Naive thymus-derived CD4-positive, alpha-beta T cell (primary cell): ENCODE measurements at regions not wholly inside any gene's neighbourhood (a gene's known extent, or its start where the extent isn't known, plus 50 kb on each side); places are given as distances from the start of the nearest gene placed in this dataset.

ENCODE experiments used
- ATAC-seq: fragments of 150-1000 bp; cut with Tn5 transposase; 2 replicates; pipeline ENCODE4 v1.10.0; 2021; ENCODE audit warnings: mild to moderate bottlenecking, moderate library complexity
- CTCF ChIA-PET: fragments of 350-600 bp; sonication (Branson Sonifier 250); formaldehyde crosslinking; loops from one replicate; lab custom pipeline; 2021; ENCODE audit warnings: antibody characterized with exemption; lab: Charles Lee
- POLR2A ChIA-PET: fragments of 350-600 bp; sonication (Branson Sonifier 250); formaldehyde crosslinking; loops from one replicate; lab custom pipeline; 2021; ENCODE audit warnings: antibody characterized with exemption, inconsistent platforms; lab: Charles Lee
- DNase-seq, 9 donors: peaks; one replicate each; pipeline versions ENCODE4 v3.0.0 to v3.0.0-alpha.2; 2020 to 2022; ENCODE audit warnings: mixed read lengths in 1 of 9
- H3K27ac ChIP-seq: one replicate; pipeline ENCODE4 v1.7.0; 2013; ENCODE audit warnings: mild to moderate bottlenecking, low read depth, low read length, moderate library complexity
- H3K27me3 ChIP-seq, 2 donors: one replicate each; pipeline ENCODE4 v1.7.0; 2013; ENCODE audit warnings: low read length in 2 of 2, mild to moderate bottlenecking in 2 of 2, moderate library complexity in 2 of 2; ENCODE audit not compliant: control insufficient read depth in 2 of 2, insufficient read depth in 2 of 2
- H3K36me3 ChIP-seq, 3 experiments: 1 replicate in 2 of 3; 2 replicates in 1 of 3; pipeline ENCODE4 v1.7.0; 2013; ENCODE audit warnings: low read length in 3 of 3, mild to moderate bottlenecking in 3 of 3, moderate library complexity in 1 of 3; ENCODE audit not compliant: insufficient read depth in 3 of 3, control insufficient read depth in 2 of 3
- H3K4me1 ChIP-seq, 2 donors: one replicate each; pipeline ENCODE4 v1.7.0; 2013; ENCODE audit warnings: low read length in 2 of 2, mild to moderate bottlenecking in 2 of 2, moderate library complexity in 1 of 2; ENCODE audit not compliant: control insufficient read depth in 2 of 2, insufficient read depth in 2 of 2
- H3K4me3 ChIP-seq: 2 replicates; pipeline ENCODE4 v1.7.0; 2013; ENCODE audit warnings: mild to moderate bottlenecking, low read length
- H3K9me3 ChIP-seq, 3 experiments: 1 replicate in 2 of 3; 2 replicates in 1 of 3; pipeline ENCODE4 v1.7.0; 2013; ENCODE audit warnings: low read length in 3 of 3; ENCODE audit not compliant: control insufficient read depth in 2 of 3
- H3K27ac Mint-ChIP-seq, 9 donors: one replicate each; pipeline ENCODE4 v1.8.0; 2020 to 2022; ENCODE audit warnings: mixed read lengths in 9 of 9, mild to moderate bottlenecking in 8 of 9, moderate library complexity in 5 of 9, inconsistent platforms in 2 of 9
- H3K27me3 Mint-ChIP-seq, 5 donors: one replicate each; pipeline ENCODE4 v1.8.0; 2021 to 2022; ENCODE audit warnings: mixed read lengths in 5 of 5, mild to moderate bottlenecking in 1 of 5
- H3K36me3 Mint-ChIP-seq, 5 donors: one replicate each; pipeline ENCODE4 v1.8.0; 2020 to 2022; ENCODE audit warnings: mixed read lengths in 5 of 5, mild to moderate bottlenecking in 3 of 5, inconsistent platforms in 1 of 5
- H3K4me1 Mint-ChIP-seq, 7 donors: one replicate each; pipeline ENCODE4 v1.8.0; 2020 to 2022; ENCODE audit warnings: mixed read lengths in 7 of 7, mild to moderate bottlenecking in 3 of 7, inconsistent platforms in 1 of 7
- H3K4me3 Mint-ChIP-seq, 10 donors: one replicate each; pipeline ENCODE4 v1.8.0; 2020 to 2022; ENCODE audit warnings: mild to moderate bottlenecking in 10 of 10, mixed read lengths in 10 of 10, moderate library complexity in 6 of 10, inconsistent platforms in 2 of 10
- H3K9me3 Mint-ChIP-seq, 11 donors: one replicate each; pipeline ENCODE4 v1.8.0; 2020 to 2022; ENCODE audit warnings: mixed read lengths in 11 of 11, mild to moderate bottlenecking in 4 of 11, inconsistent platforms in 1 of 11, moderate library complexity in 1 of 11
- intact Hi-C, 2 donors: fragments of 100-400 bp; cut with micrococcal nuclease; formaldehyde crosslinking; loops; one replicate each; pipeline ENCODE4 v1.15.1; 2023

DNA sequence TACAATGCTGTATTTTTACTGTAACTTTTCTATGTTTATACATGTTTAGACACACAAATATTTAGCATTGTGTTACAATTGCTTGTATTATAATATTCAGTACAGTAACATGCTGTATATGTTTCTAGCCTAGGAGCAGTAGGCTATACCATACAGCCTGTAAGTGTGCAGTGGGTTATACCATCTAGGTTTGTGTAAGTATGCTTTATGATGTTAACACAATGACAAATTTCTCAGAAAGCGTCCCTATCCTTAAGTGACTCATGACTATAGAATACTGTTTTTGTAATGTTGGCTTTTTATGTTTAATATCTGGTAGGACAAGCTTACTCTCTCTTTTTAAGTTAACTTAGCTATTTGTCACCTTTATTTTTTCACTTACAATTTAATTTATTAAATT is 127.5 kb upstream of the THRB start:
- Mint-ChIP-seq H3K27ac (no peak overlapping the region), H3K36me3 (no peaks in the 10 kb centered on the region), H3K9me3 (peaks cover 0 to 9% (median 3%) of the 10 kb centered on the region in 11 donors), H3K4me1 (no peaks in the 10 kb centered on the region), H3K4me3 (no peak overlapping the region), H3K27me3 (no peaks in the 10 kb centered on the region)
- no peak for ATAC-seq
- Histone ChIP-seq H3K4me1 (no peaks in the 10 kb centered on the region), H3K27me3 (no peaks in the 10 kb centered on the region), H3K36me3 (no peaks in the 10 kb centered on the region), H3K4me3 (no peak overlapping the region), H3K27ac (no peak overlapping the region), H3K9me3 (no peaks in the 10 kb centered on the region)
- CTCF ChIA-PET, result no interaction called here
- DNase-seq, result no peak
- POLR2A ChIA-PET, result no interaction called here
- intact Hi-C loops, result no loop called here

DNA sequence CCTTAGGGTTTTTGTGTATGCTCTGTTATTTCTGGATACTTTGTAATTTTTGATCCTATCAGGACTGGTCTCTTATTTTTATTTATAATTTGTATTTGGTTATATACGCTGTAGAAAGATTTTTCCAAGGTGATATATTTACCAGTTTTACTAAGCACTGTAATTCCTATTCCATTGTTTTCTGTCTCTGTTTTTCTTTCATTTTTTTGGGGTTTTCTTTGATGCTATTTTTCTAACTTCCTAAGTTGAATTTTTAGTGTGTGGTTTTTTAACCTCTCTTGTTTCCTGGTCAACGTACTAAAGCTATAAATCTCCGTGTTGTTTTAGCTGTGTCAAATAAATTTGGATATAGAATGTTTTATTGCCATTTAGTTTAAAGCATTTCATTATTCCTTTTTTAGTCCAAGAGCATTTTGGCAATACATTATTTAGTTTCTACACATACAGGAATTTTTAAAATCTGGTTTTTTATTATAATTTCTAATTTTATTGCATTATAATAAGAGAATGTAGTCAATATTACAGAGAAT is 128.1 kb upstream of the THRB start:
- Mint-ChIP-seq H3K27me3 (no peaks in the 10 kb centered on the region), H3K4me1 (no peaks in the 10 kb centered on the region)
- CTCF ChIA-PET, result no interaction called here

DNA sequence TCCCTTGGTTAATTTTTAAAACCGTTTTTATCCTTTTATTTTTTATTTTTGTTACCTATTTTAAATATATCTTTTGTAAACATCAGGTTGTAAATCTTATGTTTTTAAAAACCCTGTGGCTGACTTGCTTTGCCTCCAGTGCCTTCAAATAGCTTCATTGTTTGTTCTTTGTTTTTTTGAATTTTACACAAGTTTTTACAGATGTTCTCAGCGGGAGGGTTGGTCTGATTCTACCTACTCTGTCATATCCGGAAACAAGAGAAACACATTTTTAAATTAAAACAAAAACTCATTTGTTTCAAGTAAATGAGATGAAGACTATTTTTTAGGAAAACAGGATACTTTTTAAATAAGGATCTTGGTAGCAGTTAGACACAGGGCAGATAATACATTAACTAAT is 129.0 kb upstream of the THRB start:
- Histone ChIP-seq H3K4me3 (no peak overlapping the region), H3K27me3 (no peaks in the 10 kb centered on the region), H3K4me1 (no peaks in the 10 kb centered on the region), H3K27ac (no peak overlapping the region), H3K9me3 (no peaks in the 10 kb centered on the region), H3K36me3 (no peaks in the 10 kb centered on the region)
- Mint-ChIP-seq H3K36me3 (no peaks in the 10 kb centered on the region), H3K27ac (no peak overlapping the region), H3K4me3 (no peak overlapping the region), H3K4me1 (no peaks in the 10 kb centered on the region), H3K27me3 (no peaks in the 10 kb centered on the region), H3K9me3 (peaks cover 0 to 9% (median 4%) of the 10 kb centered on the region in 11 donors)
- intact Hi-C loops, result no loop called here
- POLR2A ChIA-PET, result no interaction called here
- DNase-seq, result no peak
- CTCF ChIA-PET, result no interaction called here
- ATAC-seq, result no peak

More for the DNA sequence above, 128.1 kb upstream of the THRB start:
- Histone ChIP-seq H3K27me3 (no peaks in the 10 kb centered on the region), H3K27ac (no peak overlapping the region), H3K9me3 (no peaks in the 10 kb centered on the region), H3K4me1 (no peaks in the 10 kb centered on the region), H3K4me3 (no peak overlapping the region), H3K36me3 (no peaks in the 10 kb centered on the region)
- Mint-ChIP-seq H3K36me3 (no peaks in the 10 kb centered on the region), H3K9me3 (peaks cover 0 to 9% (median 3%) of the 10 kb centered on the region in 11 donors), H3K4me3 (no peak overlapping the region), H3K27ac (no peak overlapping the region)
- POLR2A ChIA-PET, result no interaction called here
- intact Hi-C loops, result no loop called here
- no peak for ATAC-seq
- no peak for DNase-seq

DNA sequence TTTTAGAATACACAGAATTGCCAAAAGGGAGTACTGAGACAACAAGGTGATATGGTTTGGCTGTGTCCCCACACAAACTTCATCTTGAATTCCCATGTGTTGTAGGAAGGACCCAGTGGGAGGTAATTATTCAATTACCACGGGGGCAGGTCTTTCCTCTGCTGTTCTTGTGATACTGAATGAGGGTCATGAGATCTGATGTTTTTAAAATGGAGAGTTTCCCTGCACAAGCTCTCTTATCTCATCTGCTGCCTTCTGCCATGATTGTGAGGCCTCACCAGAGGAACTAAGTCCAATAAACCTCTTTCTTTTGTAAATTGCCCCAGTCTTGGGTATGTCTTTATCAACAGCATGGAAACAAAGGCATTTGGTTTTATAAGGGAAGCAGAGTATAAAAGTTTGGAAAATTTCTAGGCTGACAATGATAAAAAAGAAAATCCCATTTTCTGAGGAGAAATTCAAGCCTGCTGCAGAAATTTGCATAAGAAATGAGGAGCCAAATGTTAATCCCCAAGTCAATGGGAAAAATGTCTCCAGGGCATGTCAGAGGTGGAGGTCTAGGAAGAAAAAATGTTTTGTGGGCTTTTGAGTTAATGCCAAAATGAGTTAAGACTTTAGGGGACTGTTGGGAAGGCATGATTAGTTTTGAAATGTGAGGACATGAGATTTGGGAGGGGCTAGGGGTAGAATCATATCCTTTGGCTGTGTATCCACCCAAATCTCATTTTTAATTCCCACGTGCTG is 130.5 kb upstream of the THRB start:
- H3K36me3 Mint-ChIP-seq, result no peaks in the 10 kb centered on the region
- DNase-seq (no peak), ATAC-seq (no peak)
- Histone ChIP-seq H3K4me1 (no peaks in the 10 kb centered on the region), H3K4me3 (no peak overlapping the region), H3K27ac (no peak overlapping the region), H3K9me3 (no peaks in the 10 kb centered on the region), H3K36me3 (no peaks in the 10 kb centered on the region), H3K27me3 (no peaks in the 10 kb centered on the region)
- intact Hi-C loops, result no loop called here
- no peaks in the 10 kb centered on the region for H3K4me1 Mint-ChIP-seq
- peaks cover 0 to 9% (median 4%) of the 10 kb centered on the region in 11 donors for H3K9me3 Mint-ChIP-seq
- ChIA-PET CTCF (interaction anchor here (0.7 kb wide), 1 partner anchor 1862 kb away, joined by 3 read pairs; no protein-coding TSS in a partner anchor), POLR2A (no interaction called here)
- H3K27ac Mint-ChIP-seq, result no peak overlapping the region
- no peak overlapping the region for H3K4me3 Mint-ChIP-seq
- no peaks in the 10 kb centered on the region for H3K27me3 Mint-ChIP-seq

DNA sequence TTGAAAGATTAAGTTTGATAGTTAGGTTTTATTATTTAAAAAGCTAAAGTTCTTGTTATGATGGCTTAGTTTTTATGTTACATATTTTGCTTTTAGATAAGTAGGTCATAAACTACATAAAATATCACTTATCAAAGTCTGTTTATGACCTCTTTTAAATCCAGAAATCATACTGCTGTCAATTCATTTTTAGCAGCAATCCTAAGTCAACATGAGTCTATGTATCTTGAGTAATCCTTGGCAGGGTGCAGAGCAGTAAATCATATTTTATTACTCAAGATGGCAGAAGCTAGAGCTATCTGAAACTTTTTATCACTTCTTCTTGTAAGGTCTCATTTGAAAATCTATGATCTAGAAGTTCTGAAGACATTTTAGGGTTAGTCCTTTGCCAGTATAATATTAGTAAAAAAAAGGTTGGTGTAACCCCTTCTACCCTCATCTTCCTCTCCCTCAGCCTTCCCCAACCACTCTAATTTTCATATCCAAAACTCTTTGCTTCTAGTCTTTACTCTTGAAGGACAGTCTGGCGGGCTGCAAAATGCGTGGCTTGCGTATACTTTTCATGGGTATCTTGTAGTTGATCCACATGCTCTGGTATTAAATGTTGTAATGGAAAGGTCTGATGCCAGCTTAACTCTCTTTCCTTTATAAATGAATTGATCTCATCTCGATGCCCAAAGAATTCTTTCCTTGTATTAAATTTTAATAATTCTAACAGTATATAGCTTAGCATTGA is 134.0 kb upstream of the THRB start:
- no peak for DNase-seq
- no peak overlapping the region for H3K27ac Mint-ChIP-seq
- no peaks in the 10 kb centered on the region for H3K27me3 Mint-ChIP-seq
- H3K36me3 ChIP-seq, result no peaks in the 10 kb centered on the region
- no peaks in the 10 kb centered on the region for H3K27me3 ChIP-seq
- peaks cover 0 to 9% (median 0%) of the 10 kb centered on the region in 11 donors for H3K9me3 Mint-ChIP-seq
- no peaks in the 10 kb centered on the region for H3K9me3 ChIP-seq
- no peaks in the 10 kb centered on the region for H3K36me3 Mint-ChIP-seq
- no peak overlapping the region for H3K4me3 Mint-ChIP-seq
- H3K4me1 ChIP-seq, result no peaks in the 10 kb centered on the region
- ChIA-PET POLR2A (no interaction called here), CTCF (no interaction called here)
- no peak overlapping the region for H3K4me3 ChIP-seq
- ATAC-seq, result no peak
- intact Hi-C loops, result no loop called here
- H3K4me1 Mint-ChIP-seq, result no peaks in the 10 kb centered on the region
- no peak overlapping the region for H3K27ac ChIP-seq

DNA sequence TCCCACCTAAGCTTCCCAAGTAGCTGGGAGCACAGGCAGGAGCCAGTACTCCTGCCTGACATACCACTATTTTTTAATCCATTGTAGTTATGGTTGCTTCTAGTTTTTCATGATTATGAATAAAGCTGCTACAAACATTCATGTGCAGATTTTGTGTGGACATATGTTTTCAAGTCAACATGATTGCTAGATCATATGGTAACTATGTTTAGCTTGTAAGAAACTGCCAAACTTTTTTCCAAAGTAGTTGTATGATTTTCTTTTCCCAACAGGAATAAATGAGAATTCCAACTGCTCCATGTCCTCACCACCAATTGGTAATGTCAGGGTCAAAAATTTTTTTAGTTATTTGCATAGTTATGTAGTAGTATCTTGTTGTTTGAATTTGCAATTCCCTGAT is 136.8 kb upstream of the THRB start:
- no peaks in the 10 kb centered on the region for H3K9me3 ChIP-seq
- Mint-ChIP-seq H3K4me1 (no peaks in the 10 kb centered on the region), H3K4me3 (no peak overlapping the region), H3K36me3 (peaks cover 0 to 3% (median 0%) of the 10 kb centered on the region in 5 donors), H3K9me3 (peaks cover 0 to 12% (median 3%) of the 10 kb centered on the region in 11 donors), H3K27me3 (no peaks in the 10 kb centered on the region), H3K27ac (no peak overlapping the region)
- DNase-seq (no peak), ATAC-seq (no peak)
- H3K27me3 ChIP-seq, result no peaks in the 10 kb centered on the region
- no peaks in the 10 kb centered on the region for H3K36me3 ChIP-seq
- intact Hi-C loops, result no loop called here
- no peak overlapping the region for H3K4me3 ChIP-seq
- ChIA-PET CTCF (interaction anchor here (0.5 kb wide), 1 partner anchor 56 kb away, joined by 3 read pairs; no protein-coding TSS in a partner anchor), POLR2A (no interaction called here)
- H3K27ac ChIP-seq, result no peak overlapping the region
- H3K4me1 ChIP-seq, result no peaks in the 10 kb centered on the region
